ENCODE measurements at regions not wholly inside any gene's neighbourhood (a gene's known extent, or its start where the extent isn't known, plus 50 kb on each side); places are given as distances from the start of the nearest gene placed in this dataset.

DNA sequence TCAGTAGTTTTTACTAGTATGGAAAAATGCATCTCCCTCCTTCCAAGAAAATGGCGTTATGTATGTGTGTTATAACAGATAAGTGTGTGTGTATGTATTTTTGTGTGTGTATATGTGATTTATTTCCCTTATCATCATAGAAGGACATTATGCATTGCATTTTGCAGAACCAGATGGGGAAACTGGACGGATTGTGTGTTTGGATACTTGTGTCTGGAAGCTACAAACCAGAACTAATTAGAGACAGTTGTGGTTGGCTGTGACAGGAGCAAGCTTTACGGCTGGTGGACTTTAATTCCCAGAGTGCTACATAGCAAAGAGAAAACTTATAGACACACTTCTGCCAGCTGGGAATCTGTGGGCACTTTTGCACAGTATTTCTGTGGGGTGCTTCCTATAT is 162.5 kb downstream of the RWDD3 start:
- FAIRE-seq = no peak
- DNase-seq (ENCODE audit: insufficient read length, low spot score) = no peak
- TF ChIP-seq, protein P1, sequence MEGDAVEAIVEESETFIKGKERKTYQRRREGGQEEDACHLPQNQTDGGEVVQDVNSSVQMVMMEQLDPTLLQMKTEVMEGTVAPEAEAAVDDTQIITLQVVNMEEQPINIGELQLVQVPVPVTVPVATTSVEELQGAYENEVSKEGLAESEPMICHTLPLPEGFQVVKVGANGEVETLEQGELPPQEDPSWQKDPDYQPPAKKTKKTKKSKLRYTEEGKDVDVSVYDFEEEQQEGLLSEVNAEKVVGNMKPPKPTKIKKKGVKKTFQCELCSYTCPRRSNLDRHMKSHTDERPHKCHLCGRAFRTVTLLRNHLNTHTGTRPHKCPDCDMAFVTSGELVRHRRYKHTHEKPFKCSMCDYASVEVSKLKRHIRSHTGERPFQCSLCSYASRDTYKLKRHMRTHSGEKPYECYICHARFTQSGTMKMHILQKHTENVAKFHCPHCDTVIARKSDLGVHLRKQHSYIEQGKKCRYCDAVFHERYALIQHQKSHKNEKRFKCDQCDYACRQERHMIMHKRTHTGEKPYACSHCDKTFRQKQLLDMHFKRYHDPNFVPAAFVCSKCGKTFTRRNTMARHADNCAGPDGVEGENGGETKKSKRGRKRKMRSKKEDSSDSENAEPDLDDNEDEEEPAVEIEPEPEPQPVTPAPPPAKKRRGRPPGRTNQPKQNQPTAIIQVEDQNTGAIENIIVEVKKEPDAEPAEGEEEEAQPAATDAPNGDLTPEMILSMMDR (IDR thresholded peaks at IDR 0.05; ENCODE audit: insufficient read depth, missing control alignments) = no peak

DNA sequence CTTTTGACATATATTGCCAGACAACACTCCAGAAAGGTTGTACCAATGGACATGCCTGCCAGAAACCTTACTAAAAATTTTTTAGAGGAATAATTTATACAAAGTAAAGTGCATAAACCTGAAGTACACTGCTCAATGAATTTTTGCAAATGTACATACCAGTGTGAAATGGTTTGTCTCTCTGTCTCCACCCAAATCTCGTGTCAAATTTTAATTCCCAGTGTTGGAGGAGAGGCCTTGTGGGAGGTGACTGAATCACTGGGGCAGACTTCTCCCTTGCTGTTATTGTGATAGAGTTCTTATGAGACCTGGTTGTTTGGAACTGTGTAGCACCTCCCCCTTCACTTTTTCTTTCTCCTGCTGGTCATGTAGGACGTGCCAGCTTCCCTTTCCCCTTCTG is 168.8 kb downstream of the RWDD3 start:
- FAIRE-seq (no peak), DNase-seq (ENCODE audit: insufficient read length, low spot score) (no peak)
- TF ChIP-seq, protein P1 (IDR thresholded peaks at IDR 0.05; ENCODE audit: insufficient read depth, missing control alignments) = no peak

DNA sequence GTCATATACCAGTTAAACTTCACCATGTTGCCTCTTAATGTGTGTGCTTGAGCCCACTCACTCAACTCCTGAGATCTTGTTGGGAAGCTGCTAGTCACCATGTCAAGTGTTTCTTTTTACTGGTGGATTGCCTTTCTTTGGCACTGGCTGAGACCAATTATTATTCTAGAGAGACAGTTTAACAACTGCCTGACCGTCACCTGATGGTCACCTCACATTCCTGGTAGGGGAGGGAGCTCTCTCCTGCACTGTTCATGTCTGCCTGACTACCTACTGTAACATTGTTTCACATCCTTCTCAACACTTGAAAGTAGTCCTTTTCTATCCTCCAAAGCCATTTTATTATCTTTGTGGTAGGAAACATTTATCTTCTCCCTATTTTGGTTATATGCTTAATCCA is 172.3 kb downstream of the RWDD3 start:
- no peak for DNase-seq (ENCODE audit: insufficient read length, low spot score)
- FAIRE-seq = no peak
- TF ChIP-seq, protein P1 (IDR thresholded peaks at IDR 0.05; ENCODE audit: insufficient read depth, missing control alignments) = no peak

DNA sequence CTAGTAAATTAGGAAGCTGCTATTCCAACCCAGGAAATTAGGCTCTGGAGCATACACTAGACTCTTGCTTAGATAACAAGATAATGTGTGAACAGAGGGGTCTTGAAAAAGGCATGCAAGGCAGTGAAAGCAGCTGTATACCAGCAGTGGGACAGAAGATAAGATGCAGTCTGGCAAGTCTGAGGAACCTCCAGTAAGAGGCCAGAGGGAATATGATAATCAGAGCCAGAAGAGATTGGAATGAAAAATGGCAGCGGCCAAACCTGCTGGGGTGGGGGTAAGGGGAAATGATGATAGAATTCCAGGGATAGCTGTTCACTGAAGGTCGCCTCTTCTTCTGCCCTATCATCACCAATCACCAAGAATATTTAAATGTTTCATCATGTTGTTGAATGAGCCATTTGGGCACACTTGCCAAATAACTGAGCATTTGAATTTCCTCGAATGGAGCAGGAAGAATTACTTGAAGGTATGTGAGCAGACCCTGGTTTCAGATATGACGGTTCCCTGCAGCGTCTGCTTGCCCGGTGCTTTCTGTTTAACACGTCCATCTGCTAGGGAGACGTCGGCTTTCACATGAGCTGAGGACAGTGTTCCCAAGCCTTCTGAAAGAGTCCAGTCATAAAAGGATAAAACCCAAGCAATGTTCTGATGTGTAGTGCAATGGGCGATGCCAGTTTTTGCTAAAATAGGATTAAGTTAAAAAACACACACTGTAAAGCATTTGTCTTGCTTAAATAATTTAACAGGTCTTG is 173.3 kb downstream of the RWDD3 start:
- DNase-seq (ENCODE audit: insufficient read length, low spot score) (no peak), FAIRE-seq (no peak)
- TF ChIP-seq, protein P1 (IDR thresholded peaks at IDR 0.05; ENCODE audit: insufficient read depth, missing control alignments) = no peak

DNA sequence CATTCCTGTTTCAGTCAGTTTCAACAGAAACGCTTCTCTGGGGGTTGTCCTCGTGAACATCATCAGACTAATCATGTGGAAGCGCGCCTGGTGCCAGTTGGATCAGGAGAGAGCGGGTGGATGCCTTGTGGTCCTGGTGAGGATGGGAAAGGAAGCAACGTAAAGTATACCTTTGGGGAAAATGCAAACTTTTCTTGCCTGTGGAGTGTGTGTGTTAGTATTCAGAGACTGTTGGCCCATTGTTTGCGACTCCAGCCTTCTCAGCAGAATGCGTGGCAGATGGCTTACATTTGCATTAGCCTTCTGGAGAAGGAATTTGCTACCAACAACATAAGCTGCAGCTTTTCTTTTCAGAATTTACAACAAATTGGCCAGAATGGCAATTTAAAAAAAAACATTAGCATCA is 173.9 kb downstream of the RWDD3 start:
- TF ChIP-seq, protein P1 (IDR thresholded peaks at IDR 0.05; ENCODE audit: insufficient read depth, missing control alignments) = no peak
- no peak for DNase-seq (ENCODE audit: insufficient read length, low spot score)
- peak; percentile 63 for FAIRE-seq

DNA sequence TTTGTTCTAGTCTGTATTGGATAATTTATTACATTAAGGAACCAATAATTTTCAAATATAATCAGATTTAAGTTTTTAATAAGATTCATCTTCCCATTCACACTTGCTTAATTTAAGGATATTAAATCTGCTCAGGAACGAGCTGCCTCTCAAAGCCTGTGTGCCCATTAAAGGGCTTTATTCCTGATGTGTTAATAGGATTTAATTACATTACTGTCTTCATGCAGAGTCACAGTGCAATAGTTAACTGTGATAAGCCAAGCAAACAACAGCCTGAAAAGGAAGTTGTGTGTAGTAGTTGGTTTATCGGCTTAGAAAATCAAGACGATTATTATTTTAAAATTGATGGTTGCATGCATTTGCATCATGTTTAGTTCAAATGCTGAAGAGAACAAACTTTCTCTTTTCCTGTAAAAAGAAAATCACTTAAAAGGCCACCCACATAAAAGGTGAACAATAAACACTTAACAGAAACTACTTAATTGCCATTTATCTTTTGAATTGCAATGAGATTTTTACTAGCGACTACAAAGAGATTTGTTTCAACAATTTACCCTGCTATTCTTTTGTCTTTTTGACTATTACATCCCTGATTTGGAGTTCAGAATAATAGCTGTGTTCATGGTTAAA is 174.6 kb downstream of the RWDD3 start:
- TF ChIP-seq, protein P1 (IDR thresholded peaks at IDR 0.05; ENCODE audit: insufficient read depth, missing control alignments) = no peak
- DNase-seq (ENCODE audit: insufficient read length, low spot score) = peak; percentile 46
- peak; percentile 93 for FAIRE-seq

DNA sequence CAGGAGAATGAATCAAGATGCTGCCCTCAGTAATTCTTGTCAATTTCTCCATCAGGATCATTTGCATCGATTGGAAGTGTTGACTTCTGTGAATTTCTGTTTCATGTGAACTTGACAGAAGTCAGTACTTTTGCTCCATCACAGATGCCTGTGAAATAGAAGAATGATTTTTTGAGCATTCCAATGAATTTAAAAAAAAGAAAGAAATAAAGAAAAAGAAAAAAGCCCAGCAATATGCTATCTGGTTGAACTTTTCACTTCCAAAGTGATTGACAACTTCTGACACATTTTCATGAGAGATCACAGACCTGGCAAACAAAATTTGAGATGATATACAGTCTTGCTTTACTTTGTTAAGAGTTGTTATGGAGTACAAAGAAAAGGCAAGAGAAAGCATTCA is 175.3 kb downstream of the RWDD3 start:
- no peak for FAIRE-seq
- TF ChIP-seq, protein P1 (IDR thresholded peaks at IDR 0.05; ENCODE audit: insufficient read depth, missing control alignments) = no peak
- DNase-seq (ENCODE audit: insufficient read length, low spot score) = no peak

Measured in D721Med (cell line).